GM23248 (cell line): ENCODE measurements at regions not wholly inside any gene's neighbourhood (a gene's known extent, or its start where the extent isn't known, plus 50 kb on each side); places are given as distances from the start of the nearest gene placed in this dataset.

ENCODE experiments used
- DNase-seq: peaks from one replicate; pipeline ENCODE4 v3.0.0-alpha.2; 2015
- H2AFZ ChIP-seq: fragments of 200-600 bp; sonication (generic); 2 replicates; pipeline ENCODE4 v1.6.1; 2016; ENCODE audit warnings: antibody characterized with exemption
- H3F3A ChIP-seq: fragments of 200-600 bp; sonication (generic); 2 replicates; pipeline ENCODE4 v1.6.1; 2016; ENCODE audit warnings: mild to moderate bottlenecking, antibody characterized with exemption, mixed run types; ENCODE audit not compliant: insufficient read depth
- H3K27ac ChIP-seq: fragments of 200-600 bp; sonication (generic); 2 replicates; pipeline ENCODE4 v1.5.1; 2016; ENCODE audit warnings: mild to moderate bottlenecking
- H3K27me3 ChIP-seq: fragments of 200-600 bp; sonication (generic); replicated peaks from 2 replicates; pipeline ENCODE4 v1.6.1; 2016; ENCODE audit warnings: mild to moderate bottlenecking; ENCODE audit not compliant: insufficient read depth
- H3K36me3 ChIP-seq: fragments of 200-600 bp; sonication (generic); 2 replicates; pipeline ENCODE4 v1.6.1; 2016; ENCODE audit warnings: low read depth, mild to moderate bottlenecking
- H3K4me1 ChIP-seq: fragments of 200-600 bp; sonication (generic); 2 replicates; pipeline ENCODE4 v1.6.1; 2016; ENCODE audit warnings: mild to moderate bottlenecking; ENCODE audit not compliant: insufficient read depth
- H3K4me2 ChIP-seq: fragments of 200-600 bp; sonication (generic); one replicate; pipeline ENCODE4 v1.6.1; 2016; ENCODE audit warnings: mild to moderate bottlenecking; ENCODE audit not compliant: unreplicated experiment
- H3K4me3 ChIP-seq: fragments of 200-600 bp; sonication (generic); 2 replicates; pipeline ENCODE4 v1.5.1; 2016; ENCODE audit warnings: mild to moderate bottlenecking
- H3K79me2 ChIP-seq: fragments of 200-600 bp; sonication (generic); 2 replicates; pipeline ENCODE4 v1.6.1; 2016; ENCODE audit warnings: mild to moderate bottlenecking; ENCODE audit not compliant: insufficient read depth
- H3K9ac ChIP-seq: fragments of 200-600 bp; sonication (generic); 2 replicates; pipeline ENCODE4 v1.6.1; 2016; ENCODE audit warnings: mild to moderate bottlenecking
- H3K9me2 ChIP-seq: fragments of 200-600 bp; sonication (generic); 2 replicates; pipeline ENCODE4 v1.6.1; 2016; ENCODE audit warnings: mixed run types, mild to moderate bottlenecking, moderate library complexity; ENCODE audit not compliant: insufficient read depth
- H3K9me3 ChIP-seq: fragments of 200-600 bp; sonication (generic); one replicate; pipeline ENCODE4 v1.6.1; 2017; ENCODE audit warnings: low read depth
- H4K20me1 ChIP-seq: fragments of 200-600 bp; sonication (generic); 2 replicates; pipeline ENCODE4 v1.6.0; 2016; ENCODE audit not compliant: insufficient read depth
- EZH2 ChIP-seq: fragments of 200-600 bp; sonication (generic); IDR thresholded peaks from 2 replicates; pipeline ENCODE4 v1.6.1; 2018; ENCODE audit warnings: antibody characterized with exemption, mild to moderate bottlenecking; ENCODE audit not compliant: insufficient read depth, poor library complexity, severe bottlenecking
- EZH2phosphoT487 ChIP-seq: fragments of 200-600 bp; sonication (generic); IDR thresholded peaks from 2 replicates; pipeline ENCODE4 v1.6.1; 2018; ENCODE audit warnings: antibody characterized with exemption, moderate library complexity, mild to moderate bottlenecking, low read depth; ENCODE audit not compliant: insufficient read depth
- in situ Hi-C: fragments of 300-500 bp; cut with MboI; formaldehyde crosslinking; loops from 2 replicates; pipeline ENCODE4 v1.15.0; 2020

DNA sequence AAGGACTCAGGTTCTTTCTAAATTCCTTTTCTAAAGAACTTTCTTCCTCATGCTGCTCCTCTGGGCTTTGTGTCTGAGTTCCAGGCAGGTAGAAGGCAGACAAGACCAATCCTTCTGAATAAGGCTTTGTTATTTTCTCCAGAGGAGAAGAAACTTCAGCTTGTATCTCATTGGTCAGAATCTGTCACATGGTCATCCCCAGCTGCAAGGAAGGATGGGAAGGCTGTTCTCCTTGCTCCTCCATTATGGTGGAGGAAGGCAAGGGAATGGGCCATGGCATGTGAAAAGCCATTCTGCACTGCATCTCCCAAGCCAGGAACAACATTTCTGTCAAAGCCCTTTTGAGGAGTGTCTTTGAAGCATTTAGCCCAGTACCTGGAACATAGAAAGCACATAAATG is 50.6 kb upstream of the NTPCR start:
- no peaks in the 10 kb centered on the region for H3K36me3 ChIP-seq
- no peaks in the 10 kb centered on the region for H3K9me2 ChIP-seq
- no peak overlapping the region for H3K27ac ChIP-seq
- no peak overlapping the region for H2AFZ ChIP-seq
- H3F3A ChIP-seq = no peaks in the 10 kb centered on the region
- TF ChIP-seq EZH2 (no peak), EZH2phosphoT487 (no peak)
- H3K4me3 ChIP-seq = no peak overlapping the region
- no peak overlapping the region for H3K9ac ChIP-seq
- H3K4me1 ChIP-seq = peaks cover 2% of the 10 kb centered on the region; the same call in 1 of the 2 replicates
- in situ Hi-C loops = no loop called here
- H3K9me3 ChIP-seq = no peaks in the 10 kb centered on the region
- no peak for DNase-seq
- no peak overlapping the region for H3K4me2 ChIP-seq
- no peaks in the 10 kb centered on the region for H3K79me2 ChIP-seq
- H3K27me3 ChIP-seq = no peaks in the 10 kb centered on the region
- H4K20me1 ChIP-seq = no peaks in the 10 kb centered on the region
